NCI-H510A treated with DMSO at 0.1 percent for 48 hours (cell line): ENCODE measurements at regions not wholly inside any gene's neighbourhood (a gene's known extent, or its start where the extent isn't known, plus 50 kb on each side); places are given as distances from the start of the nearest gene placed in this dataset.

Source experiments
- DNase-seq: peaks from one replicate; lab custom pipeline; 2025; lab: John Stamatoyannopoulos, UW

DNA sequence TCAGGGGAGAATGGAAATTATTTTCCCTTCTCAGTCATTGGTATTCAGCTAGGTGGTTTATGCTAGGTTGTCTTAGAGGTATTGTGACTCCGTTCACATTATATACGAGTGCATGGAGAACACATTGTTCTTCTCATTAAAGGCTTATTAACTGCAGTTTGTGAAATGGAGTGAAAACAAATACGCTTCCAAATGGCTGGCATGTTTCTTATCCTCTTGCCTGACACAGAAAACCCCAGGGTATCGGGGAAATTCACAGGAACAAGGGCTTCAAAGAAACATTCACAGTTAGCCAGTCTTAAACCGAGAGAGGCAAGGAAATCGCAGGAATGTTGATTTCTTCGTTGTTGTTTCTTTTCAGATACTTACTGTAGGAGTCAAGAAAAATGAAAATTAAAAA is 1047.9 kb upstream of the RBFOX1 start:
- no peak for DNase-seq

DNA sequence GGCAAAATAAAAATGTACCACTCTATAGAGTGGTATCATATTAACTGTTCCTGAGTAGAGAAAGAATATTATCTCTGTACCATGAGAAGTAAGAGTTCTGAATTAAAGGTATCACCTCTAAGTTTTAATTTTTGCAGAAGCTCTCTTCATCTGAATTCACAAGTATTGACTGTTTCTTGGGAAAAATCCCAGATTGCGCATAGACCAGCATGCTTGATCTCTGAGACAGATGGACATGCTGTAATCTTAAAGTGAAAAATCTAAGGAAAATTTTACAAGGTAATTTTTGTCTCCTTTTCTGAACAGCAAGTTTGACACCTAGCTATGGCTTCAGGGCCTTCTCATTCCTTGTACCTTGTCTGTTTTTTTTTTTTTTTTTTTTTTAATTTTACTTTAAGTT is 1050.7 kb upstream of the RBFOX1 start:
- DNase-seq: no peak

DNA sequence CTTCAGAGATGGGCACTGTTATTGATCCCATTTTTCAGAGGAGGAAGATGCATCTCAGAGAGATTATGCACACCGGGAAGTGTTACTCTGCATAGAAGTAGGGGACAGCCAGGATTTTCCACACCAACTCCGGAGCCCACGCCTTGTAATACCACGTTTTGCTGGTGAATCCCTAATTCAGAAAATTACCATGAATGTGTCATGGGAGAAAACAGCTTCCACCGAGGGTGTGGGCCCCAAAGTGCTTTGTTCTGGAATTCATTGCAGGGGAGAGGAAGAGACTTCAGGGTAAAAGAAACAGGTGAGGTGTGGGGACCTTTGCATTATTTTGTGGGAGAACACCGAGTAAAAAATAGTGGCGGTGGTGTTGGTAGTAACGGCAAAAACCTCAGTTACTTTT is 1051.4 kb upstream of the RBFOX1 start:
- no peak for DNase-seq

DNA sequence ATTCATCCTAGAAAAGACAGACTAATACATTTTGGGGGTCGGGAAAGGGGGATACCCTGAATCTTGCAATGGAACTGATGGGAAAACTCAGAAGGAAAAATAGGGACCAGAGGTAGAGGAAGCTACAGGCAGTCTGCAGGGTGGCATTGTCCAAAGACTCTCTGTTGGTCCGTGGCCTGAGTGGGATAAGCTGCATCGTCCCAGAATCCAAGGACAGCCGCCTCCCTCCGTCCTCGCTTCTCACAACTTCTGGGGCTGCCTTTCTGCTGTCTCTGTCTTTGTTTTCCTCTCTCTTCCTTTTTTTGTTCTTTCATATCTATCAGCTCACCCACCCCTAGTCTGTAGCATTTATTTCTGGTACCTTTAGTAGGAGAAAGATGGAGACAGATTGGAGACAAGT is 1052.6 kb upstream of the RBFOX1 start:
- DNase-seq: no peak

DNA sequence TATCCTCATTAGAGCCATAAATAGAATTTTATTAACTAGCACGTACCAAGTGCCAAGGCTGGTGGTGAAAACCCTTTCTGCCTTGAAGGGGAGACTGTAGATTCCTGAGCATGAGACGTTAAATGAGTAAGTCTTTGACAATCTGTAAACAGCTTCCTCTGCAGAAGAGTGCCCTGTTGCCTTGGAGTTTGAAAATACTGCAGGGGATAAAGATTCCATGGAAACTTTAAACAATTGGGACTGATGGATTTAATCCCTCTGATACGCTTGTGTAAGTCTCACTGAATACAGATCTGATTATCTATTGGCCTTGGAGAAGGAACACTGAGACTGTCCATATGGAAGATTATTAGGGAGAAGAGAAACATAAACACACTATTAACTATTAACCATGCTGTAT is 1053.4 kb upstream of the RBFOX1 start:
- DNase-seq: no peak

DNA sequence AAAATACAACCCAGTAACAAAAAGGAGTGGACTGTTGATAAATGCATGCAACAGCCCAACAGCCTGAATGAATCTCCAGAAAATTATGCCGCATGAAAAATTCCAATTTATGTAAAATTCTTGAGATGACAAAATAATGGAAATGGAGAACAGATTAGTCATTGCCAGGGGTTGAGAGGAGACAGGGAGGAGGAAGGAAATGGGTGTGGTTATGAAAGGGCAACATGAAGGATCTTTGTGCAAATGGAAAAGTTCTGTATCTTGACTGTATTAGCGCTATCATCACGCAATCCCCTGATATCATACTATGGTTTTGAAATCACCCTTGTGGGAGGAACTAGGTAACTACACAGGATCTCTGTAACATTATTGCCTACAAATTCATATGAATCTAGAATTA is 1058.3 kb upstream of the RBFOX1 start:
- no peak for DNase-seq

DNA sequence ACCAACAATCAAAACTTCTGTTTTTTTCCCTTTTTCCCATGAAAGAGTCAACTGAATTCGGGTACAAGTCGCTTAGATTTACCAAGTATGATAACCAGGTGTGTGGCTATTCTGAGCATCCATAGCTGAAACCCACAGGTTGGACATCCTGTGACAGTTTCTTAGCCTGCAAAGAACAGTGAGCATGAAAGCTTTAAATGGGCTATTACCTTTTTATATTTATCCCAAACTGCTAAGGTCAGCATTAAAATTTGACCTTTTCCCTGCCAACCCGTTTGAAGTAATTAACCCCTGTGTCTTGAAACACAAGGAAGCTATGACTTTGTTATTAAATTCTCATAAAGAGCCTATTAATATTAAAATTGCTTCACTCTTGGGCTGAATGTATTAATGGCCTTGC is 1065.0 kb upstream of the RBFOX1 start:
- no peak for DNase-seq

DNA sequence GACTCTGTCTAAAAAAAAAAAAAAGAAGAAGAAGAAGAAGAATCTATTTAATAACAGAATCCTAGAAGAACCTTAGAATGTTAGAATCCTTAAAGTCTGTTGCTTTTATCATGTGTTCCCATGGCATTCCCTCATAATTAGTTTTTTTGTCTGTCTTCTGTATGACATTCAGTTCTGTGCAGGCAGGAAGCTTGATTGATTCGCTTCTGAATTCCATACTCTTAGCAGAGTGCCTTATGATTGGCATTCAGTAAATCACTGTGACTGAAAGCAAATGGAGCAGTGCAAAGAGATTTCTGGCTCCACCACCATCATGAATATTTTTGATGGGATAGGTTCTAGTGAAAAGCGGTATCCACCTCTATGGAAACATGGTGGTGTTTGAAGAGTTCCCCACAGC is 1065.9 kb upstream of the RBFOX1 start:
- DNase-seq: no peak

DNA sequence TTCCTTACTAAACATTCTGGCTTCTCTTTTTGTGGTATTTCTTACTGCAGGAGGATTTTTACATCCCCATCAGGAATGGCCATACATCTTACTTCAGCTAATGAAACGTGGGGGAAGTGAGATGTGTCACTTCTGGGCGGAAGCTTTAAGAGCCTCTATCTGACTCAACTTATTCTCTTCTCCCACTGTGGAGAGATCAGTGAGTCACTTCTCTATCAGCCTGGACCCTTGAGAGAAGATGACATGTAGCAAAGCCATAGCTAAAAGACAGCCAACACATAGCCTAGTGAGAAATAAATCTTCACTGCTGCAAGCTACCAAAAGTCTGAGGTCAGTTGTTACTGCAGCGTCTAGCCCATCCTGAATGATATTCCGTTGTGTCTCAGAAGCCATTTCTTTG is 1066.7 kb upstream of the RBFOX1 start:
- no peak for DNase-seq

DNA sequence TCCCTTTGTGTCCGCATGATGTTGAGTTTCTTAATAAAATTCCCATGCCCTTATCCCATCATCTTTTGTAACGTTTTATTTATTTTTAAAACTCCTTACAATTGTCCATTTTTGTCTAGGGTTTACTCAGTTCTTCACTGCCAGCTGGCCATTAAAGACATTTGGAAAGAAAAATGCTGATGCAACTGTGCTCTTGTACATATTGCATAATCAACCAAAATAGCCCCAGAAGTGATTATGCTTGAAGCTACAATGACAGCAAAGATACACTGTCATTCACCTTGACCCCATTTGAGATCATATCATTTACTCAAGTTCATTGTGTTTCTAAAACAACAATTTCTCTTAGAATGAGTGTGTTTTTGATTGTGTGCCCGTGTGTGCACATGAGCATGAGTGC is 1074.6 kb upstream of the RBFOX1 start:
- no peak for DNase-seq

DNA sequence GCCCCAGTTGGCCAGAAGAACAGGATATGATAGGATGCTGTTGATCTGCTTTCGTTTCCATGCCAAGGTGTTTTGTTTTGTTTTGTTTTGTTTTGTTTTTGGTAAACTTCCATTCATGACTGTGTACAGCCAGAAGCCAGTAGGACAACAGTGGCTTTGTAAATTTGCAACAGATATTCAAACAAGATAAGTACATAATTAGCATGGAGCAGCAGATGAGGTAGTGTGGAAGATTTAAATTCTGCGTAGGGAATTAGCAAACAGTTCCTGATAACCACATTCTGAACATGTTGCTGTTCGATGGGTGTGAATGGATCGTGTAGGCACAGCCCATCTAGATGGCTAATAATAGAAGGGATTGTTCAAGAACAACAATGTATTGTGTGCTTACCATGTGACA is 1080.1 kb upstream of the RBFOX1 start:
- no peak for DNase-seq

DNA sequence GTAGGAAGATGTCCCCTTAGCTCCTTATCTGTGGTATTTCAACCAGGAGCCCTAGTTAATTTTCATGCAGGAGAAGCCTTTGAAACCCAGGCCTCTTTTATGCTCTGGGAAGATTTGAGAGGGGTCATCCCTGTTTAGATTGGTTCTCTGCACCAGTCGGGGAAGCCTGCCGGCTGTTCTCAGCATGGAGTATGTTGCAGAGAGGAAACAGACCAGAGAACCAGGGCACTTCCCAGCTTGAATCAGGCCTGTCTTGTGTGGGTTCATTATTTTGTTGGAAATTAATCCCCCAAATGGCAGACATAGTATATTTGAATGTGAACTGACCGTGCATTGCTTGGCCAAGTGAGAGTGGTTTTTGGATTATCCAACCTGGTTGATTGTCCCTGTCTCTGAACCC is 1082.1 kb upstream of the RBFOX1 start:
- no peak for DNase-seq

DNA sequence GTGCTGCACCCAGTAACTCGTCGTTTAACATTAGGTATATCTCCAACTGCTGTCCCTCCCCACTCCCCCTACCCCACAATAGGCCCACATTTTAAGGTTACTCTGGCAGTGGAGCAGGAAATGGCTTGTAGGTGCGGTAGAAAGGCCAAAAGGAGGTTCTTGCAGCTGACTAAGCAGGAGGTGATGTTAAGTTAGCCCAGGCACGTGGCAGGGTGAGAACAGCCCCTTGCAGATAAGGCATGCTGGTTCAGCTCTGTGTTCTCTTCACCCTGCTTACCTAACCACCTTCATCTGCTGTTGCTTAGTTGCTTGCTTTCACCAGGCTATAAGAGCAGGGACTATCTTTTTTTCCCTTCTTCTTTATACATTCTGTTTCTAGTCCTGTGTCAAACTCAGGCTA is 1082.8 kb upstream of the RBFOX1 start:
- DNase-seq: no peak

DNA sequence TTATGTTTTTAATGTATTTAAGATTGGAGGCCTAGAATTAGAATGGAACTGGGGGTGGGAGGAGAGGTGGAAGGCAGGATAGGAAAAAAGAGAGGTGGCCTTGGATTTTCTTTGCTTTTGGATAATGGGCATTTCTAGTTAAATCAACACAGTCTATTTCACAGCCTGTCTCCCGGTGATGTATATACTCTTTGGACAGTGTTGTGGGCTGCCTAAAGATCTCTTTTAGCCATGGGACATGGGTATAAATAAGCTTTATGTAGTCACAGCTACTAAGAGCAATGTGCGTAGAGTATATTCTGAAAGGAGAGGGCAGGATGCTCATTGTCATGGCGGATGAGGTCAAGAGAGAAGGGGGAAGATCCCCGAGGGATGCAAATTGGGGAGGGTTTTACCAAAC is 1084.4 kb upstream of the RBFOX1 start:
- DNase-seq: no peak

DNA sequence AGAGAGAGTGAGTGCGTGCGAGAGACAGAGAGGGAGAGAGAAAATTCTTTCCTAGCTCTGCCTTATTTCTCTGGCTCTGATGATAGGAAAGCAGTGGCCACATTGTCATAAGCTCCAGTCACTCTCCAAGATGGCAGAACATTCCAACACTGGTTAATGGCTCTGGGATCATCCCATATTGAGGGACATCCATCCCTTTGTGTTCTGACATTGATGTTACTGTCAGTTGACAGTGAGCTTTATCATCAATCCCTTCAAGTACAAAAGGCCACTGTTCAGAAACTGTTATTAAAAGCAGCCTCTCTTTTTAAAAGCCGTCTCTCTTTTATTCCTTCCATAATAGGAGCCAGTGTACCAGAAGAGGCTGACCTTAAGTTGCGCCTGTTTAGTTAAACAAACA is 1084.9 kb upstream of the RBFOX1 start:
- DNase-seq: no peak

DNA sequence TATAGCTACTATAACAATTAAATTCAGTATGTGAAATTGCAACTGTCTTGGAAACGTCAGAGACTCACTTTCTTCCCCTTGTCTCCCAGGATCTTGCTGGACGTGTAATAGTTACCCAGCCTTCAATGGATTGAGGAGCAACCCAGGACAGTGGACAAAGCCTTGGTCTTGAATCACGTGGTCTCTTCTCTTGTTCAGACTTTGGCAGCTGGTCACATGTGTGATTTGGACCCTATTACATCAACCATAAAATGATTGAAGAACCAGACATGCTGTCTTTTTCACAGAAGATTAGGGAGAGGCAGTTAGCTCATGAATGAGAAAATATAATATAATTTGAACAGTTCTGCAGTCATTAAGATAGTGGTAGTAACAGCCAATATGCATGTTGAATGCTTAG is 1085.5 kb upstream of the RBFOX1 start:
- DNase-seq: no peak

DNA sequence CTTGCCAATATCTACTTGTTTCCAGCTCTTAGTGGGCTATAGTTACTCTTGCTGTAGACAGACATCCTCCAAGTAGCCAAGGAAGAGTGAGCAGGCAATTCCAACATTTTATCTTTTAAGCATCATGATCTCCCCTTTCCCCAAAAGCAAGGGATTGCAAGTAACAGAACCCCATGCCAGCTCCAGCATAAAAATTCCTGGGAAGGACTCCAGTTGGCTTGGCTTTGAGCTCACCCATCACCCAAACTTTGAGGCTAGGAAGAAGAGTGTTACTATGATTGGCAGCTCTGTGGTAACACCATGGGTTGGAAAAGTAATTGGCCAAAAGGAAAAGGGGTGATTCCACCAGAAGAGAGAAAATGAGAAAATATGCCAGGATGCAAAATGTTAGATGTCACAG is 1086.4 kb upstream of the RBFOX1 start:
- no peak for DNase-seq

DNA sequence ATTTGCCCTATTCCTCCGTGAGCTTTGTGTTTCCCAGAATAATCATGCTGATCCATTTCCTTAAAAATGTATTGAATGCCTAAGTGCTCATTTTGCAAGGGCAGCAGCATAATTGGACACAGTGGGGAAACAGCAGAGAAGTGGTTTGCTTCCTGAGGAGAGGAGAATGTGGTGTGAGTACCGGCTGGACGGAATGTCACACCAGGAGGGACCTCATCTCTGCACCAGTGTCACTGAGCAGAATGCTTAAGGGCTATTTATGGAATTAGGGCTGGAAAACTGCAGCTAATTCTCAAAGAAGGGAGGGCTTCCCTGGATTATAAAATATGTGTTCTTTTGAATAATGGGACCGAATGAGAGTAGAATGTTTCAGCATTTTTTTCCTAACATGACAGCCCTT is 1100.6 kb upstream of the RBFOX1 start:
- DNase-seq: no peak

DNA sequence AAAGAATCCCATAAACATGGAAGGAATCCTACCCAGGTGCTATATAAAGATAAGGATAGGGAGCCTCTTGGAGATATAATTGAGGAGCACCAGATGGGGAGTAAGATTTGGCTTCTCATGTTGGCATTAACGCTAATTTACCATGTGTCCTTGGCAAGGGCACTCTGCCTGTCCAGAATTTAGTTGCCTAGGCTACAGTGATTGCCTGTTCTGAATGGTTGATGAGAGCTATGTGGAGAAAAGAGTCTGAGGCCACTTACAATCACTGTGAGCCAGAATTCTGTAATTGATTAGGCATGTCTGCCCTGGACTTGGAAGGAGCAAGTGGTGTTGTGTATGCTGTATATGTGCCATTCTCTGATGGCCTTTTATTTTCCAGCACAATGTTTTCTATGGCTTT is 1101.2 kb upstream of the RBFOX1 start:
- no peak for DNase-seq

DNA sequence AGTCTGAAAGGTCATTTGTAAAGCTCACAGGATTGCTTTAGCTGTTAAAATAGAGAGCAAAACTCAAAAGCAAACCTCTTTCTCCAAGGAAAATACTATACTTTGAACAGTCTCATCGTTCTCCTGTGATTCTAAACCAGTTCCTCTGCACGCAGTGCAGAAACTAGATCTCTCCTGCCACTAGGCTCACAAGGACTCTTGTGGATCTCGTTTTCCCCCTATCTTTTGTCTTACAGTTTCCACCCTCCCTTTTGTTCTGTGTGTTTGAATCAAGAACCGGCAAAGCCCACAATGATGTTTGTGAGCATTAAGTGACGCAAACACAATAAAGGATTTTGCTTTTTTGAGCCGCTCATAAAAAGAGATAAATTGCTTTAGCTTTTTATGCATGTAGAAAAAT is 1103.5 kb upstream of the RBFOX1 start:
- DNase-seq: no peak

DNA sequence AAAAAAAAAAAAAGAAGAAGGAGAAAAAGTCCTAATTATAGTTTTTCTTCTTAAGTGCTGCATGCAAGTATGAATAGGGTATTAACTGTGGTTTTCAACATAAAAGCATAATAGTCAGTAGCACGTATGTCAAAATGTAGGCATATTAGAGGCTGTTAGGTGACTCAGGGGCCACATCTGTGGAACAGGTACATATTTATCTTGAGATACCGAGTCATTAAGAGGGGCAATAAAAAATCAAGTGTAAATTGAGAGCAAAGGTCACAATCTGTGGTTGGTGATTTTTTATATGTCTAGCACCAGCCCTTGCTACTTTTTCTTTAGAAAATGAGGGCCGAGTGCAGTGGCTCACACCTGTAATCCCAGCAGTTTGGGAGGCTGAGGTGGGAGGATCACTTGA is 1113.8 kb upstream of the RBFOX1 start:
- DNase-seq: no peak

DNA sequence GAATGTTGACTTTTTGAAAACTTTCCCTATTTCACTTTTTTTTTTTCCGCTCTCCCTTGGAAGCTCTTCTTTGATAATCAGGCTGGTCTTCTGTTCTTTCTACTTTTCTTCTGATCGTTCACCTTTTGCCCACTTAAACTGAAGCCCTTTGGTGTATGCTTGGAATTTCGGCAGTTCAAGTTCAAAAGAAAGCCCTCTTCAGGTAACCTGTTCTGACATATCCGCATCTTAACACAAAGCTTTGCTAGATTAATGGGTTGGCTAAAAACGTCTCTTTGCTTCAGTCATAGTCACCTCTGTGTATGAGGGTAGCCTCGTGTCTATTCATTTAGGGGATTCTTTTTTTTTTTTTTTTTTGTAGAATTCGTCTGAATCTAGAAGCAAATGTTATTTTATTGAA is 1115.8 kb upstream of the RBFOX1 start:
- DNase-seq: no peak

DNA sequence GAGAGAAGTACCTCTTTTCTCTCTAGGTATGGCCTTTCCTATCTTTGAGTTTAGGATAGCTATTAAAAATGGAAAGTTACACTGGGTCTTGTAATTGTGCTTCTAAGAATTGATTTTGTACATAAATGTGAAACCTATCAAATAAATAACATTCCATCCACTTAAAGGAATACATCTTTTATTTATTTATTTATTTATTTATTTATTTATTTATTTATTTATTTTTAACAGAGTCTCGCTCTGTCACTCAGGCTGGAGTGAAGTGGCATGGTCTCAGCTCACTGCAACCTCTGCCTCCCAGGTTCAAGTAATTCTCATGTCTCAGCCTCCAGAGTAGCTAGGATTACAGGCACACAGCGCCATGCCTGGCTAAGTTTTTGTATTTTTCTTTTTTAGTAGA is 1114.0 kb upstream of the EEF2KMT start:
- no peak for DNase-seq

DNA sequence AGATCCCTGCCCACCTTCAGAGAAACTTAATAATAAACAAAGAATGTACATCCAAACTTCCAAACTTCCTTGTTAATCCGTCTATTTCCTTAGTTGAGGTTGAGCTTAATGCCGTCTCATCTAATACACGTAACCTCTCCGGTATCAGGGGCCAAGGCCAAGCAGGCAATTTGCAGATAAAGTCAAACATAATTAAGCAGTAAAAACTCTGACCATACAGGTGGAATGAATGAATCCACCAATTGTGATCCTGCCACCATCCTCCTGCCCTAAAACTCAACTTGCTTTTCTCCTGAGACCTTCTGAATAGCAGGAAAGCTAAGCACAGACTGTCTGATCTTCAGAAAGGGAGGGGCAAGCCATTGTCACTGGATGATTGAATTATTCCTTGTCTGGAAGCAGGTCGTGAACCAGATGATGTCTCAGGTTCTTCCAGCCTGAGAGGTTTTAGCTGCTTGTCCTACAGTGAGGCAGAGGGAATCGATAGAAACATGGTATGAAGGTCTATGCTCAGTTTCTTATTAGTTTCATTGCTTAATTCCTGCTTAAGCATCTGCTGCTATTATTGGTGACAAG is 1111.8 kb upstream of the EEF2KMT start:
- DNase-seq: no peak

DNA sequence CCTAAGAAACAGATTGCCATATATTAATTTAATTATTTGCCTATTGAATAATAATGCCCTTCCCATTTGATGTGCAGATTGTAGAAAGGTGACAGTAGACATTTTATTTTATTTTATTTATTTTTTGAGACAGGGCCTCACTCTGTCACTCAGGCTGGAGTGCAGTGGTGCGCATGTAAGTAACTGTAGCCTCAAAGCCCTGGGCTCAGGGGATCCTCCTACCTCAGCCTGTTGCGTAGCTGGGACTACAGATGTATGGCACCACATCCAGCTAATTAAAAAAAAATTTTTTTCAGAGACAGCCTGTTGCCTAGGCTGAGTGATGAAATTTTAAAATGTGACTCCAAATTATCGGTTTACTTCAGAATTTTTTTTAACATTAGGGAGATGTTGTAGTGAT is 1110.0 kb upstream of the EEF2KMT start:
- no peak for DNase-seq
